GM12892 (cell line): ENCODE measurements at regions not wholly inside any gene's neighbourhood (a gene's known extent, or its start where the extent isn't known, plus 50 kb on each side); places are given as distances from the start of the nearest gene placed in this dataset.

ENCODE experiments used
- POLR2A ChIP-seq: IDR thresholded peaks from 2 replicates; pipeline ENCODE4 v1.6.1; 2011; ENCODE audit warnings: low read depth, low read length, control low read depth
- POLR2AphosphoS5 ChIP-seq: IDR thresholded peaks from 2 replicates; pipeline ENCODE4 v1.6.1; 2011; ENCODE audit warnings: low read depth, low read length, control low read depth

- TF ChIP-seq POLR2A (no peak), POLR2AphosphoS5 (no peak)
Observed at GRCh38 chr14:41295734-41296133, 310.9 kb upstream of the LRFN5 start.
